ENCODE measurements at regions not wholly inside any gene's neighbourhood (a gene's known extent, or its start where the extent isn't known, plus 50 kb on each side); places are given as distances from the start of the nearest gene placed in this dataset.

DNA sequence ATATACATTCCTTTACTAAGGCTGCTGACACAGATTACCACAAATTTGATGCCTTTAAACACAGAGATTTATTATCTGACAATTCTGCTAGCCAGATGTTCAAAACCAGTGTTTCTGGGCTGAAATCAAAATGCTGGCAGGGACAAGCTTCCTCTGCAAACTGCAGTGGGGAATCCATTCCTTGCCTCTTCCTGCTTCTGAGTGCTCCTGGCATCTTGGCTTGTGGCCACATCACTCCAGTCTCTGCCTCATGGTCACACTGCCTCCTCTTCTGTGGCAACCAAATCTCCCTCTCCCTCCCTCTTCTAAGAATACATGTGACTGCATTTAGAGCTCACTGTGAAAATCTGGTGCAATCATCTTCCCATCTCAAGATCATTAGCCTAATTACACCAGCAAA is 235.7 kb downstream of the TTC8 start:
- Histone ChIP-seq H3K36me3 (ENCODE audit: control insufficient read depth in 2 of 2, insufficient read depth in 2 of 2, low read length in 1 of 2) (no peaks in the 10 kb centered on the region), H3K27me3 (ENCODE audit: control insufficient read depth in 2 of 2, insufficient read depth in 1 of 2, low read length in 1 of 2) (no peaks in the 10 kb centered on the region), H3K27ac (ENCODE audit: low read depth in 1 of 2, low read length in 1 of 2) (no peak overlapping the region), H3K4me1 (ENCODE audit: control insufficient read depth in 2 of 2, insufficient read depth in 2 of 2, low read length in 2 of 2) (no peaks in the 10 kb centered on the region), H3K9me3 (ENCODE audit: control insufficient read depth in 2 of 2, insufficient read depth in 1 of 2, low read length in 1 of 2) (peaks cover 0 to 3% of the 10 kb centered on the region in 2 donors), H3K4me3 (ENCODE audit: low read length in 2 of 2) (no peak overlapping the region)
- DNase-seq (ENCODE audit: low read depth in 6 of 9, low spot score in 9 of 9), result no peak

DNA sequence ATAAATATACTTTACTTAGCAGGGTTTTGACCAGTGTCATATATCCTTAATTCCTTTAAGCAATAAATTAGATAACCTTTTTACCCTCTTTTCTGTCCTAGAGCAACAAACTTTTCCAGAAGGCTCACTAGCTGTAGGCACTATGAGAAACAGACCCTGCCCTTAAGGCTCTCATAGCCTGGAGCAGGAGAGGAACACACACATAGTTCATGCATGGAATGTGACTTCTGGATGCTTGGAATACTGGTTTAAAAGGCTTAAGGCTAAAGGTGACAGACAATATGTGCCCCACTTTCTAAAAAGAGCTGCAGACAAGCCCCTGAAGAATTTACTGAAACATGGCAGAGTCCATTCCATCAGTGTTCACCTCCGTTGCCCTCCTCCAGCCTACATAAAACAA is 237.2 kb downstream of the TTC8 start:
- no peaks in the 10 kb centered on the region for H3K4me1 ChIP-seq (ENCODE audit: control insufficient read depth in 2 of 2, insufficient read depth in 2 of 2, low read length in 2 of 2)
- DNase-seq (ENCODE audit: low read depth in 6 of 9, low spot score in 9 of 9), result no peak
- H3K36me3 ChIP-seq (ENCODE audit: control insufficient read depth in 2 of 2, insufficient read depth in 2 of 2, low read length in 1 of 2), result no peaks in the 10 kb centered on the region
- no peak overlapping the region for H3K4me3 ChIP-seq (ENCODE audit: low read length in 2 of 2)
- H3K27me3 ChIP-seq (ENCODE audit: control insufficient read depth in 2 of 2, insufficient read depth in 1 of 2, low read length in 1 of 2), result no peaks in the 10 kb centered on the region
- H3K9me3 ChIP-seq (ENCODE audit: control insufficient read depth in 2 of 2, insufficient read depth in 1 of 2, low read length in 1 of 2), result peaks cover 0 to 3% of the 10 kb centered on the region in 2 donors
- 100% methylated on average over 1 of the region's 1 CpG for WGBS
- H3K27ac ChIP-seq (ENCODE audit: low read depth in 1 of 2, low read length in 1 of 2), result no peak overlapping the region

DNA sequence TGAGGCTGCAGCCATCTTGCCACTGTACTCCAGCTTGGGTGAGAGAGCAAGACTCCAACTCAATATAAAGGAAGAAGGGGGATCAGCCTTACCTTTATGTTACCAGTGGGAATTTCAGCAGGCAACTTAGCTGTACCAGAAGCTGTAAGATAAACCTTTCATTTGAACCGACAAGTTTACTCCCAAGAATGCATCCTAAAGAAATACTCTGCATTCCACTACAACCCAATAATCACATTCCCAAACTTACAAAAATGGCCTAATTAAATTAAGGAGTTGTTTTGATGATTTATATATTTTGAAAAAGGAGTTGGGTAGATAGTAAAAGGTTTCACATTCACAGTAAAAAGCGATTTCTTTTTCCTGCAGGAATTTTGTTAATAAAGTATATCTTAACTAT is 241.4 kb downstream of the TTC8 start:
- H3K4me1 ChIP-seq (ENCODE audit: control insufficient read depth in 2 of 2, insufficient read depth in 2 of 2, low read length in 2 of 2), result peaks cover 4 to 9% of the 10 kb centered on the region in 2 donors
- WGBS, result 95% methylated on average over 2 of the region's 2 CpGs
- H3K4me3 ChIP-seq (ENCODE audit: low read length in 2 of 2), result no peak overlapping the region
- H3K9me3 ChIP-seq (ENCODE audit: control insufficient read depth in 2 of 2, insufficient read depth in 1 of 2, low read length in 1 of 2), result peaks cover 0 to 2% of the 10 kb centered on the region in 2 donors
- H3K36me3 ChIP-seq (ENCODE audit: control insufficient read depth in 2 of 2, insufficient read depth in 2 of 2, low read length in 1 of 2), result no peaks in the 10 kb centered on the region
- DNase-seq (ENCODE audit: low read depth in 6 of 9, low spot score in 9 of 9), result no peak
- H3K27me3 ChIP-seq (ENCODE audit: control insufficient read depth in 2 of 2, insufficient read depth in 1 of 2, low read length in 1 of 2), result no peaks in the 10 kb centered on the region
- H3K27ac ChIP-seq (ENCODE audit: low read depth in 1 of 2, low read length in 1 of 2), result no peak overlapping the region

DNA sequence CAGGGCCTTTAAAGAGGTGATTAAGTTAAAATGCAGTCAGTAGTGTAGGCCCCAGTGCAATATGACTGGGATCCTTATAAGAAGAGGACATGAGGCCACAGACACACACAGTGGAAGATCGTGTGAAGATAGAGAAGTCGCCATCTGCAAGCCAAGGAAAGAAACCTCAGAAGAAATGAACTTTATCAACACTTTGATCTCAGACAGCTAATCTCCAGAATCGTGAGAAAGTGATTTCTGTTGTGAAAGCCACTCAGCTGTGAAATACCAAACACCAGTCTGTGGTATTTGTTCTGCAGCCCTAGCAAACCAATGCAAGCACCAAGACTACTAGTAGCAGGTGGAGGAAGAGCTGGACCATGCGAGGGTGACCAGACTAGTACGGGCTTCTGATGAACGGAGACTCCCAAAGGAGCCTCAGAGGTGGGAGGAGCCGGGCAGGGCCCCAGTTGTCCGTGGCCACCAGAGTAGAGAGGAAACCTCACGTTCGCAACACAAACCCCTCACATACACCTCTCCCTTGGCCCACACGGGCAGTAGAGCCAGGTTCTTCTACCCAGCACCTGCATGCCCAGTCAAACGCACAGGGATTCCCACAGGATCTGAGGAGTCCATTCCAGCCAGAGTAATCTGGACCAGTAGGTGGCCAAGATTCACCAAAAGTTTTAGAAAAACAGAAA is 243.0 kb downstream of the TTC8 start:
- H3K27ac ChIP-seq (ENCODE audit: low read depth in 1 of 2, low read length in 1 of 2), result peak overlapping the region in 1 of 2 donors; percentile 52
- no peak overlapping the region for H3K4me3 ChIP-seq (ENCODE audit: low read length in 2 of 2)
- 47% methylated on average over 12 of the region's 12 CpGs for WGBS
- peaks cover 4 to 9% of the 10 kb centered on the region in 2 donors for H3K4me1 ChIP-seq (ENCODE audit: control insufficient read depth in 2 of 2, insufficient read depth in 2 of 2, low read length in 2 of 2)
- peaks cover 0 to 2% of the 10 kb centered on the region in 2 donors for H3K9me3 ChIP-seq (ENCODE audit: control insufficient read depth in 2 of 2, insufficient read depth in 1 of 2, low read length in 1 of 2)
- no peaks in the 10 kb centered on the region for H3K36me3 ChIP-seq (ENCODE audit: control insufficient read depth in 2 of 2, insufficient read depth in 2 of 2, low read length in 1 of 2)
- no peaks in the 10 kb centered on the region for H3K27me3 ChIP-seq (ENCODE audit: control insufficient read depth in 2 of 2, insufficient read depth in 1 of 2, low read length in 1 of 2)
- peak in 7 of 9 donors; percentile 4 to 46 (median 11) for DNase-seq (ENCODE audit: low read depth in 6 of 9, low spot score in 9 of 9)

DNA sequence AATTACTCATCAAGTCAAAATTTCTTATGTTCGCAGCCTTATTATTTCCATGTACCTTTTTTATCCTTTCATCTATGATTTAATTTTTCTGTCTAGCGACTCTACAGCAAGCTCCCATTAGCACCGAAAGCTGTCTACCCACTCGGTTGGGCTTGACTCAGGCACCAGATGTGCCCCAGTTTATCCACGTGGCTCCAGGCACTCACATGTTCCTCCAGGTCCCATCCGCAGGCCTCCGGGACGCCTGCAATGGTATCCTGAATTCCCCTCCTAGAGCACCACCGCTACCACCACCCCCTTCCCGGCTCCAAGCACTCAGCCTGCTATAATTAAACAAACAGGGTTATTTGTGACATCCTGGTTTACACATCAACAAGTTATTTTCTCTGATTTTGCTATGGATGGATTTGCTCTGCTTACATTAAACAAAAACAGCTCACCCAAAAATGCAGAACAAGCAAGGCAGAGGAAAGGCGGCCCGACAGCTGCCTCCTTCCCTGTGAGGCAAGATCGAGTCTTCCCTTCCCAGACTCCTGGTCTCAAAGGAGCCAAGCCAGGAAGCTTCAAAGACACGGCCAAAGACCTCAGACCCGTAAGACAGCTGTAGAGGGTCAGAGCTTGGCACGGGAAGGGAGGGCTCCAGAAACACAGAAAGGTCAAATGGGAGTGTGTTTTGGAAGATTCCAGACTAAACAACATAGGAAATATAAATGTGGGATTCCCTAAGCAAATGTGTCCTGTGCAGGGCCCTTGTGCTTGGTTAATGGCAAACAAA is 253.8 kb downstream of the TTC8 start:
- no peaks in the 10 kb centered on the region for H3K4me1 ChIP-seq (ENCODE audit: control insufficient read depth in 2 of 2, insufficient read depth in 2 of 2, low read length in 2 of 2)
- H3K36me3 ChIP-seq (ENCODE audit: control insufficient read depth in 2 of 2, insufficient read depth in 2 of 2, low read length in 1 of 2), result no peaks in the 10 kb centered on the region
- H3K27me3 ChIP-seq (ENCODE audit: control insufficient read depth in 2 of 2, insufficient read depth in 1 of 2, low read length in 1 of 2), result no peaks in the 10 kb centered on the region
- WGBS, result 94% methylated on average over 16 of the region's 16 CpGs
- H3K4me3 ChIP-seq (ENCODE audit: low read length in 2 of 2), result no peak overlapping the region
- no peak overlapping the region for H3K27ac ChIP-seq (ENCODE audit: low read depth in 1 of 2, low read length in 1 of 2)
- no peaks in the 10 kb centered on the region for H3K9me3 ChIP-seq (ENCODE audit: control insufficient read depth in 2 of 2, insufficient read depth in 1 of 2, low read length in 1 of 2)
- DNase-seq (ENCODE audit: low read depth in 6 of 9, low spot score in 9 of 9), result no peak

DNA sequence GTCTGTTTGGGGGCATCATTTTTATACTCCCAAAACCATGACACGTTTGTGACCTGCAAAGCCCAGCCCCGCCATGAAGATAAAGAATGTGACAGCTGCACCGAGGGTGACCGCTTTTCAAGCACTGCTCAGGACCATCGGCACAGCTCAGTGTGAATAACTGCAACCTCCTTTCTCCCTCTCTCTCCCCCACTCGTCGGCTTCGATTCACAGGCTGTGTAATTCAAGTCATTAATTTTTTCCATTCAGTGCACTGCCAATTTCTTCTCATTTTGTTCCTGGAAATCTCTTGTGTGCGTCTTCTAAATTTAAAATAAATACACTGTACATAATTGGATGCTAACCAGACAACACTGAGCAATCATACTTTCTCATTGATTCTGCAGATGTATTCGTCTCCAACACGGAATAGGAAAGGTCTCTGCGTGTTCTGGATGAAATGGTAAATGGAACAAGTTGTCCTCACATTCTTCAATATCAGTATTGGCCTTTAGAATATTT is 260.8 kb downstream of the TTC8 start:
- DNase-seq (ENCODE audit: low read depth in 6 of 9, low spot score in 9 of 9), result no peak
- H3K27ac ChIP-seq (ENCODE audit: low read depth in 1 of 2, low read length in 1 of 2), result no peak overlapping the region

DNA sequence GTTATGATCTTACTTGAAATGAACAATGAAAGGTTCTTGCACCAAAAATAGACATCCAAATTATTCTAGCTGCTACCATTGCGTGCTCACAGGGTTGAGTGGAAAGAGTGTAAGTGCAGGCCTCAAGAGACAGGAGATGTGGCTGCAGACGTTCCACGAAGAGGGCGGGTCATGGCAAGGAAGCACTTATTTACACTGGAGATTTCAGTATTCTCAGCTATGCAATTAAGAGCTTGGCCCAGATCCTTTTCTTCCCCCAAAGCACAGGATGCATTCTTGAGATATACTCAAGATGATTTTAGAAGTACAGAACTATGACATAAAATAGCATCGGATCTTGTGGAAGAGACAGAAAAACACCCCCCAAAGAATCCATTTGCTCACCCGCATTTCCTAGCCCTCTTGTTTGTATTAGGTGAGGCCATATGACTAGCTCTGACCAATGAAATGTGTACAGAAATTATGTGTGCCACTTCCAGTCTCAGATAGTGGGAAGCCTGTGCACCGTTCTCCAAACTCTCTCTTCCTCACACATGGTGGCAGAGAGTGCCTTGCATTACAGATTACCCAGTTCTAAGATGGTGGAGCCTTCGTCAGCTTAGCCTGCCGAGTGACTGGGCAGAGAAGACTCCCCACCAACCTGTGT is 261.4 kb downstream of the TTC8 start:
- DNase-seq (ENCODE audit: low read depth in 6 of 9, low spot score in 9 of 9), result no peak
- no peaks in the 10 kb centered on the region for H3K36me3 ChIP-seq (ENCODE audit: control insufficient read depth in 2 of 2, insufficient read depth in 2 of 2, low read length in 1 of 2)

More for the DNA sequence above, 260.8 kb downstream of the TTC8 start:
- no peak overlapping the region for H3K4me3 ChIP-seq (ENCODE audit: low read length in 2 of 2)
- no peaks in the 10 kb centered on the region for H3K9me3 ChIP-seq (ENCODE audit: control insufficient read depth in 2 of 2, insufficient read depth in 1 of 2, low read length in 1 of 2)
- 91% methylated on average over 12 of the region's 12 CpGs for WGBS
- no peaks in the 10 kb centered on the region for H3K36me3 ChIP-seq (ENCODE audit: control insufficient read depth in 2 of 2, insufficient read depth in 2 of 2, low read length in 1 of 2)
- H3K27me3 ChIP-seq (ENCODE audit: control insufficient read depth in 2 of 2, insufficient read depth in 1 of 2, low read length in 1 of 2), result no peaks in the 10 kb centered on the region
- no peaks in the 10 kb centered on the region for H3K4me1 ChIP-seq (ENCODE audit: control insufficient read depth in 2 of 2, insufficient read depth in 2 of 2, low read length in 2 of 2)

DNA sequence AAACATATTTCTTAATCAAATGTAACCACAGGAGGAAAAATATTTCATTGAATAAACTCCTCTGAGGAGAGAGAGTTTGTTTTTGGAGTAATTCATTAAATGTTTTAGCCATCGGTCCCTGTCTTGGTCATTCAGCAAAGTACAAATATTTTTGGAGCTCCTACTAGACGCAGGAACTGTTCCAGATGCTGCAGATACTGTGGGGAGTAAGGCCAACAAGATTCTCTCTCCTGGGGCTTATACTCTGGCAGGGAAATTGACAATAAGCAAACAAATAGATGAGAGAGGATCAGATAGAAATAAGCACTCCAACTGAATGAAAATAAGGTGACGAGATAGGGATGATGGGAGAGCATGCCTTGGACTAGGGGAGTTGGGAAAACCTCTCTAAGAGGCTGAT is 264.1 kb downstream of the TTC8 start:
- WGBS, result 96% methylated on average over 3 of the region's 3 CpGs
- DNase-seq (ENCODE audit: low read depth in 6 of 9, low spot score in 9 of 9), result no peak
- Histone ChIP-seq H3K36me3 (ENCODE audit: control insufficient read depth in 2 of 2, insufficient read depth in 2 of 2, low read length in 1 of 2) (no peaks in the 10 kb centered on the region), H3K27ac (ENCODE audit: low read depth in 1 of 2, low read length in 1 of 2) (no peak overlapping the region), H3K27me3 (ENCODE audit: control insufficient read depth in 2 of 2, insufficient read depth in 1 of 2, low read length in 1 of 2) (no peaks in the 10 kb centered on the region), H3K9me3 (ENCODE audit: control insufficient read depth in 2 of 2, insufficient read depth in 1 of 2, low read length in 1 of 2) (no peaks in the 10 kb centered on the region), H3K4me1 (ENCODE audit: control insufficient read depth in 2 of 2, insufficient read depth in 2 of 2, low read length in 2 of 2) (no peaks in the 10 kb centered on the region), H3K4me3 (ENCODE audit: low read length in 2 of 2) (no peak overlapping the region)

More for the DNA sequence above, 261.4 kb downstream of the TTC8 start:
- H3K4me3 ChIP-seq (ENCODE audit: low read length in 2 of 2), result no peak overlapping the region
- no peaks in the 10 kb centered on the region for H3K27me3 ChIP-seq (ENCODE audit: control insufficient read depth in 2 of 2, insufficient read depth in 1 of 2, low read length in 1 of 2)
- H3K27ac ChIP-seq (ENCODE audit: low read depth in 1 of 2, low read length in 1 of 2), result peak overlapping the region in 1 of 2 donors; percentile 26
- 93% methylated on average over 9 of the region's 9 CpGs for WGBS
- no peaks in the 10 kb centered on the region for H3K4me1 ChIP-seq (ENCODE audit: control insufficient read depth in 2 of 2, insufficient read depth in 2 of 2, low read length in 2 of 2)
- H3K9me3 ChIP-seq (ENCODE audit: control insufficient read depth in 2 of 2, insufficient read depth in 1 of 2, low read length in 1 of 2), result no peaks in the 10 kb centered on the region

DNA sequence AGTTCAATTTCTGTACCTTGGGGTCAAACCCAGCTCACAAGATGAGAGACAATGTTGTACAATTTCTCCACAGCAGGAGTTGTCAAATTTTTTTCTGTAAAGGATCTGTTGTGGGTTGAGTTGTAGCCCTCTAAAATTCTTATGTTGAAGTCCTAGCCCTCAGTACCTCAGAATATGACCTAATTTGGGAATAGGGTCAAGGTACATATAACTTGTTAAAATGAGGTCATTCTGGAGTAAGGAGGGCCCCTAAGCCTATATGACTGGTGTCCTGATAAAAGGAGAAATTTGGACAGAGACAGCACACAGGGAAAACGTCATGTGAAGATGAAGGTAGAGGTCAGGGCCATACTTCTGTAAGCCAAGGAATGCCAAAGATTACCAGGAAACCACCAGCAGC is 264.9 kb downstream of the TTC8 start:
- Histone ChIP-seq H3K36me3 (ENCODE audit: control insufficient read depth in 2 of 2, insufficient read depth in 2 of 2, low read length in 1 of 2) (no peaks in the 10 kb centered on the region), H3K4me3 (ENCODE audit: low read length in 2 of 2) (no peak overlapping the region)
- WGBS, result 94% methylated on average over 1 of the region's 1 CpG

More for the DNA sequence above, 264.9 kb downstream of the TTC8 start:
- H3K4me1 ChIP-seq (ENCODE audit: control insufficient read depth in 2 of 2, insufficient read depth in 2 of 2, low read length in 2 of 2), result no peaks in the 10 kb centered on the region
- DNase-seq (ENCODE audit: low read depth in 6 of 9, low spot score in 9 of 9), result no peak
- no peaks in the 10 kb centered on the region for H3K27me3 ChIP-seq (ENCODE audit: control insufficient read depth in 2 of 2, insufficient read depth in 1 of 2, low read length in 1 of 2)
- H3K9me3 ChIP-seq (ENCODE audit: control insufficient read depth in 2 of 2, insufficient read depth in 1 of 2, low read length in 1 of 2), result no peaks in the 10 kb centered on the region
- no peak overlapping the region for H3K27ac ChIP-seq (ENCODE audit: low read depth in 1 of 2, low read length in 1 of 2)
